IMR-90 (cell line): ENCODE measurements at regions not wholly inside any gene's neighbourhood (a gene's known extent, or its start where the extent isn't known, plus 50 kb on each side); places are given as distances from the start of the nearest gene placed in this dataset.

Experiments
- ATAC-seq: fragments of 200-7000 bp; cut with Tn5 transposase; 2 replicates; pipeline ENCODE4 v1.9.1; 2020; ENCODE audit warnings: low read depth, mild to moderate bottlenecking, moderate library complexity
- BruUV-seq: library from RNA; stranded (reverse); fragments of 400-500 nt; replicated peaks from 2 replicates; lab custom pipeline; 2021; lab: Mats Ljungman, UMichigan
- CTCF ChIA-PET: fragments of 300-600 bp; formaldehyde crosslinking; extraction: SDS; loops from one replicate; lab custom pipeline; 2021; ENCODE audit warnings: antibody characterized with exemption; lab: Yijun Ruan, JAX
- POLR2A ChIA-PET: fragments of 300-600 bp; sonication (Branson Sonifier 250); formaldehyde crosslinking; loops from one replicate; lab custom pipeline; 2022; ENCODE audit warnings: antibody characterized with exemption; ENCODE audit not compliant: unreplicated experiment; lab: Charles Lee
- DNase-seq: peaks from one replicate; pipeline ENCODE4 v3.0.0; 2013
- H2AFZ ChIP-seq: replicated peaks from 2 replicates; pipeline ENCODE3; 2013; ENCODE audit warnings: low read length, mild to moderate bottlenecking; ENCODE audit not compliant: poor library complexity
- H2AK5ac ChIP-seq: 2 replicates; pipeline ENCODE4 v1.6.1; 2013; ENCODE audit warnings: low read depth, low read length, inconsistent platforms
- H2AK9ac ChIP-seq: replicated peaks from 2 replicates; pipeline ENCODE3; 2013; ENCODE audit warnings: mild to moderate bottlenecking, low read depth, low read length, moderate library complexity; ENCODE audit not compliant: poor library complexity
- H2BK120ac ChIP-seq: 2 replicates; pipeline ENCODE4 v1.6.1; 2013; ENCODE audit warnings: low read depth, low read length, inconsistent platforms
- H2BK15ac ChIP-seq: 3 replicates; pipeline ENCODE4 v1.6.1; 2013; ENCODE audit warnings: low read depth, low read length, inconsistent platforms
- H2BK20ac ChIP-seq: 2 replicates; pipeline ENCODE4 v1.6.1; 2013; ENCODE audit warnings: low read depth, mild to moderate bottlenecking, inconsistent platforms, low read length, moderate library complexity
- H2BK5ac ChIP-seq: 2 replicates; pipeline ENCODE4 v1.6.1; 2013; ENCODE audit warnings: mild to moderate bottlenecking, low read depth, low read length, inconsistent platforms; ENCODE audit not compliant: poor library complexity, severe bottlenecking
- H3K14ac ChIP-seq: replicated peaks from 2 replicates; pipeline ENCODE4 v1.6.1; 2013; ENCODE audit warnings: low read depth, low read length, inconsistent platforms
- H3K18ac ChIP-seq: 2 replicates; pipeline ENCODE4 v1.6.1; 2013; ENCODE audit warnings: low read depth, low read length, control low read depth
- H3K23ac ChIP-seq: 2 replicates; pipeline ENCODE4 v1.6.1; 2013; ENCODE audit warnings: low read depth, low read length, inconsistent platforms
- H3K27ac ChIP-seq: 2 replicates; pipeline ENCODE4 v1.5.1; 2013; ENCODE audit warnings: mild to moderate bottlenecking, control low read depth, low read length; ENCODE audit not compliant: insufficient read depth
- H3K27me3 ChIP-seq: 2 replicates; pipeline ENCODE4 v1.6.1; 2013; ENCODE audit warnings: low read length; ENCODE audit not compliant: control insufficient read depth, insufficient read depth
- H3K36me3 ChIP-seq: 2 replicates; pipeline ENCODE4 v1.6.1; 2013; ENCODE audit warnings: low read length, mixed read lengths; ENCODE audit not compliant: control insufficient read depth, insufficient read depth
- H3K4ac ChIP-seq: 2 replicates; pipeline ENCODE4 v1.6.1; 2013; ENCODE audit warnings: low read depth, low read length, inconsistent platforms
- H3K4me1 ChIP-seq: 2 replicates; pipeline ENCODE4 v1.6.1; 2013; ENCODE audit warnings: low read length, mixed read lengths; ENCODE audit not compliant: control insufficient read depth, insufficient read depth
- H3K4me2 ChIP-seq: 2 replicates; pipeline ENCODE4 v1.6.1; 2013; ENCODE audit warnings: low read depth, mild to moderate bottlenecking, control low read depth, low read length, moderate library complexity
- H3K4me3 ChIP-seq: 2 replicates; pipeline ENCODE4 v1.5.1; 2013; ENCODE audit warnings: low read depth, mild to moderate bottlenecking, control low read depth, low read length, moderate library complexity; ENCODE audit not compliant: insufficient read depth
- H3K56ac ChIP-seq: 2 replicates; pipeline ENCODE4 v1.6.1; 2013; ENCODE audit warnings: low read length, inconsistent platforms; ENCODE audit not compliant: insufficient read depth; ENCODE audit errors: extremely low read depth
- H3K79me1 ChIP-seq, 2 experiments: 2 replicates each; pipeline ENCODE4 v1.6.1; 2013; ENCODE audit warnings: low read length in 2 of 2, inconsistent platforms in 1 of 2, low read depth in 1 of 2
- H3K9ac ChIP-seq: 2 replicates; pipeline ENCODE4 v1.6.1; 2013; ENCODE audit warnings: low read depth, low read length, control low read depth
- H3K9me1 ChIP-seq: 2 replicates; pipeline ENCODE4 v1.6.1; 2013; ENCODE audit warnings: low read length, inconsistent platforms; ENCODE audit not compliant: insufficient read depth
- H3K9me3 ChIP-seq: 2 replicates; pipeline ENCODE4 v1.6.1; 2013; ENCODE audit warnings: low read length; ENCODE audit not compliant: control insufficient read depth, insufficient read depth
- H4K20me1 ChIP-seq: 2 replicates; pipeline ENCODE4 v1.6.1; 2013; ENCODE audit warnings: low read length, inconsistent platforms; ENCODE audit not compliant: insufficient read depth
- H4K5ac ChIP-seq: 2 replicates; pipeline ENCODE4 v1.6.1; 2013; ENCODE audit warnings: mild to moderate bottlenecking, low read depth, low read length, control low read depth
- H4K8ac ChIP-seq, 2 experiments: 2 replicates each; pipeline ENCODE4 v1.6.1; 2013; ENCODE audit warnings: low read depth in 2 of 2, low read length in 2 of 2, control low read depth in 1 of 2, inconsistent platforms in 1 of 2
- H4K91ac ChIP-seq: 2 replicates; pipeline ENCODE4 v1.6.1; 2013; ENCODE audit warnings: low read depth, low read length, inconsistent platforms; ENCODE audit not compliant: insufficient read depth
- CEBPB ChIP-seq: IDR thresholded peaks from 2 replicates; pipeline ENCODE4 v1.6.1; 2012; ENCODE audit warnings: low read depth, low read length, improper control_type of control experiment
- MAZ ChIP-seq: IDR thresholded peaks from 2 replicates; pipeline ENCODE4 v1.6.1; 2012; ENCODE audit warnings: low read depth, mild to moderate bottlenecking, low read length, improper control_type of control experiment, moderate library complexity, borderline replicate concordance
- MXI1 ChIP-seq: IDR thresholded peaks from 2 replicates; pipeline ENCODE4 v1.6.1; 2012; ENCODE audit warnings: low read depth, mild to moderate bottlenecking, low read length, moderate library complexity, borderline replicate concordance
- NFE2L2 ChIP-seq: fragments of 150-350 bp; IDR thresholded peaks from 2 replicates; pipeline ENCODE4 v1.6.1; 2016; ENCODE audit warnings: low read depth, mild to moderate bottlenecking, low read length
- POLR2A ChIP-seq: IDR thresholded peaks from 2 replicates; pipeline ENCODE4 v1.6.1; 2012; ENCODE audit warnings: mild to moderate bottlenecking, low read depth, low read length
- RAD21 ChIP-seq: IDR thresholded peaks from 2 replicates; pipeline ENCODE4 v1.6.1; 2012; ENCODE audit warnings: low read length, improper control_type of control experiment
- RCOR1 ChIP-seq: IDR thresholded peaks from 2 replicates; pipeline ENCODE4 v1.6.1; 2012; ENCODE audit warnings: mild to moderate bottlenecking, low read length, improper control_type of control experiment; ENCODE audit not compliant: insufficient replicate concordance
- RFX5 ChIP-seq: IDR thresholded peaks from 2 replicates; pipeline ENCODE4 v1.8.0; 2012; ENCODE audit warnings: low read depth, mild to moderate bottlenecking, low read length, moderate library complexity
- SMC3 ChIP-seq: fragments of 150-350 bp; IDR thresholded peaks from 2 replicates; pipeline ENCODE4 v1.6.1; 2016; ENCODE audit warnings: low read depth, mild to moderate bottlenecking, antibody characterized with exemption, low read length, moderate library complexity
- WGBS, 2 experiments: methylation state at CpG; one replicate each; pipeline versions ENCODE4 v1.1.5 to v1.1.7; 2013; ENCODE audit warnings: missing lambda C conversion rate in 2 of 2; ENCODE audit not compliant: insufficient read length in 1 of 2; ENCODE audit errors: extremely low coverage in 2 of 2; 5-methylcytosine and 5-hydroxymethylcytosine counted together
- dilution Hi-C: fragments of 300-500 bp; cut with HindIII; formaldehyde crosslinking; loops from one replicate; pipeline ENCODE4 v1.14.3; 2018; ENCODE audit warnings: low sequenced_read_pairs; ENCODE audit not compliant: unreplicated experiment
- in situ Hi-C: fragments of 300-500 bp; cut with MboI; formaldehyde crosslinking; loops from 3 replicates; pipeline ENCODE4 v1.14.3; 2019; ENCODE audit warnings: low sequenced_read_pairs, inconsistent platforms, mixed read lengths
- intact Hi-C: fragments of 100-400 bp; cut with micrococcal nuclease; formaldehyde crosslinking; loops from 2 replicates; pipeline ENCODE4 v1.10.0; 2022
- TF ChIP-seq, protein P1 (sequence below): conservative IDR thresholded peaks from 2 replicates; pipeline ENCODE4 v1.5.1; 2012; ENCODE audit warnings: mild to moderate bottlenecking, low read depth, low read length, improper control_type of control experiment
- TF ChIP-seq, protein P2 (sequence below): fragments of 150-350 bp; IDR thresholded peaks from 2 replicates; pipeline ENCODE4 v1.6.1; 2016; ENCODE audit warnings: low read depth, mild to moderate bottlenecking, low read length, moderate library complexity, borderline replicate concordance

DNA sequence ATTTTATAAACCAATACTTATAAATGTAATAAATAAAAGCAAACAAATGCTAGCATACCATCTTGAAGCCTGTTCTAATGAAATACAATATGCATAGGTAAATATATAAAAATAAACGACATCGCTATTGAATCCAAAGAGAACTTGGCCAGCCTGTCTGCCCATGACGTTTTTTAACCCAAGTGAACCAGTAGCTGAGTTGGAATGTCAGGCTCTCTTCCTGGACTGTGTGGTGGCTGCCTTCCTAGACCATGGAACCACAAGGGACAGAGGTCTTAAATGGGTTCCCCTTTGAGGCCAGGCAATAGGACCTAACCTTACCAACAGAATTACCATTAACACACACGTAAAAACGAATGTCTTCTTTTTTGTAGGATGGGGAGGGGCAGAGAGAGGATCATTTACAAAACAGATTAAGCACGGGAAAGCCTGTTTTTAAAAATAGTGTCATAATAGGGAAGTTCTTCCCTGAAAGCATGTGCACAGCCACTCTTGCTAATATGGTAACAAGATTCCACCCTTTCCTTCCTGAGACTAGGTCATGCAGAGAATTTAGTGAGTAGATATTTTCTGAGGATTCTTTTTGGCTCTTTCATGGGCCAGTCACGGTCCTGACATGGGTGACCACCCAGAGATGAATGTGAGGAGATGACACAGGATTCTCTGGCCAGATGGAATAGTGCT, 69.4 kb upstream of the ACSL1 start:
- no peak overlapping the region for H2BK120ac ChIP-seq
- H3K27me3 ChIP-seq: peaks cover 11% of the 10 kb centered on the region
- POLR2A ChIA-PET: no interaction called here
- H3K18ac ChIP-seq: no peak overlapping the region
- no CpG with 5 or more reads among the region's 7 CpGs for WGBS, 2 experiments
- DNase-seq (no peak), ATAC-seq (no peak)
- H3K23ac ChIP-seq: no peak overlapping the region
- H3K9me1 ChIP-seq: no peaks in the 10 kb centered on the region
- no peak overlapping the region for H3K56ac ChIP-seq
- H3K4me3 ChIP-seq: no peak overlapping the region
- no peak overlapping the region for H3K14ac ChIP-seq
- dilution Hi-C loops (no loop called here), in situ Hi-C loops (no loop called here), intact Hi-C loops (no loop called here)
- no peak overlapping the region for H2BK15ac ChIP-seq
- no peak overlapping the region for H3K9ac ChIP-seq
- no peak overlapping the region for H2AK5ac ChIP-seq
- no TSS peak for BruUV-seq
- no peak overlapping the region for H2BK5ac ChIP-seq
- no peak overlapping the region for H4K8ac ChIP-seq
- no peak overlapping the region for H3K27ac ChIP-seq
- H3K4ac ChIP-seq: no peak overlapping the region
- no peak overlapping the region for H3K4me2 ChIP-seq
- no peaks in the 10 kb centered on the region for H4K20me1 ChIP-seq
- H2AK9ac ChIP-seq: no peak overlapping the region
- no peak for TF ChIP-seq CEBPB
- no peak for TF ChIP-seq NFE2L2
- no peak for TF ChIP-seq SMC3
- TF ChIP-seq RAD21: no peak
- TF ChIP-seq, protein P1, sequence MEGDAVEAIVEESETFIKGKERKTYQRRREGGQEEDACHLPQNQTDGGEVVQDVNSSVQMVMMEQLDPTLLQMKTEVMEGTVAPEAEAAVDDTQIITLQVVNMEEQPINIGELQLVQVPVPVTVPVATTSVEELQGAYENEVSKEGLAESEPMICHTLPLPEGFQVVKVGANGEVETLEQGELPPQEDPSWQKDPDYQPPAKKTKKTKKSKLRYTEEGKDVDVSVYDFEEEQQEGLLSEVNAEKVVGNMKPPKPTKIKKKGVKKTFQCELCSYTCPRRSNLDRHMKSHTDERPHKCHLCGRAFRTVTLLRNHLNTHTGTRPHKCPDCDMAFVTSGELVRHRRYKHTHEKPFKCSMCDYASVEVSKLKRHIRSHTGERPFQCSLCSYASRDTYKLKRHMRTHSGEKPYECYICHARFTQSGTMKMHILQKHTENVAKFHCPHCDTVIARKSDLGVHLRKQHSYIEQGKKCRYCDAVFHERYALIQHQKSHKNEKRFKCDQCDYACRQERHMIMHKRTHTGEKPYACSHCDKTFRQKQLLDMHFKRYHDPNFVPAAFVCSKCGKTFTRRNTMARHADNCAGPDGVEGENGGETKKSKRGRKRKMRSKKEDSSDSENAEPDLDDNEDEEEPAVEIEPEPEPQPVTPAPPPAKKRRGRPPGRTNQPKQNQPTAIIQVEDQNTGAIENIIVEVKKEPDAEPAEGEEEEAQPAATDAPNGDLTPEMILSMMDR: no peak
- no peak for TF ChIP-seq MXI1
- TF ChIP-seq, protein P2, sequence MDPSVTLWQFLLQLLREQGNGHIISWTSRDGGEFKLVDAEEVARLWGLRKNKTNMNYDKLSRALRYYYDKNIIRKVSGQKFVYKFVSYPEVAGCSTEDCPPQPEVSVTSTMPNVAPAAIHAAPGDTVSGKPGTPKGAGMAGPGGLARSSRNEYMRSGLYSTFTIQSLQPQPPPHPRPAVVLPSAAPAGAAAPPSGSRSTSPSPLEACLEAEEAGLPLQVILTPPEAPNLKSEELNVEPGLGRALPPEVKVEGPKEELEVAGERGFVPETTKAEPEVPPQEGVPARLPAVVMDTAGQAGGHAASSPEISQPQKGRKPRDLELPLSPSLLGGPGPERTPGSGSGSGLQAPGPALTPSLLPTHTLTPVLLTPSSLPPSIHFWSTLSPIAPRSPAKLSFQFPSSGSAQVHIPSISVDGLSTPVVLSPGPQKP: no peak
- TF ChIP-seq POLR2A: no peak
- TF ChIP-seq RFX5: no peak
- no peak for TF ChIP-seq MAZ
- no peak for TF ChIP-seq RCOR1
- no peak overlapping the region for H4K5ac ChIP-seq
- no peak overlapping the region for H4K91ac ChIP-seq
- no peaks in the 10 kb centered on the region for H3K36me3 ChIP-seq
- H3K4me1 ChIP-seq: no peaks in the 10 kb centered on the region
- no peak overlapping the region for H2BK20ac ChIP-seq
- H2AFZ ChIP-seq: no peak overlapping the region
- CTCF ChIA-PET: no interaction called here
- H3K79me1 ChIP-seq: no peaks in the 10 kb centered on the region
- H3K9me3 ChIP-seq: no peaks in the 10 kb centered on the region
